T-helper 1 cell treated with Interleukin-12 subunit alpha and Interleukin-12 subunit beta and Interleukin-4 antibody, amounts not matched to agents 30 μg/mL and 1 μg/mL, for 36 hours (primary cell): ENCODE measurements at regions not wholly inside any gene's neighbourhood (a gene's known extent, or its start where the extent isn't known, plus 50 kb on each side); places are given as distances from the start of the nearest gene placed in this dataset.

Experiments used
- H3K27ac Mint-ChIP-seq: one replicate; pipeline ENCODE4 v1.8.0; 2021; ENCODE audit warnings: mild to moderate bottlenecking, mixed read lengths
- H3K27me3 Mint-ChIP-seq: one replicate; pipeline ENCODE4 v1.8.0; 2021; ENCODE audit warnings: low read depth, mixed read lengths
- H3K36me3 Mint-ChIP-seq: one replicate; pipeline ENCODE4 v1.8.0; 2021; ENCODE audit warnings: low read depth, mixed read lengths
- H3K4me1 Mint-ChIP-seq: one replicate; pipeline ENCODE4 v1.8.0; 2021; ENCODE audit warnings: low read depth, mixed read lengths
- H3K4me3 Mint-ChIP-seq: one replicate; pipeline ENCODE4 v1.8.0; 2021; ENCODE audit warnings: mild to moderate bottlenecking, moderate library complexity, mixed read lengths
- H3K9me3 Mint-ChIP-seq: one replicate; pipeline ENCODE4 v1.8.0; 2021; ENCODE audit warnings: mixed read lengths

- no peak overlapping the region for H3K4me3 Mint-ChIP-seq
- H3K9me3 Mint-ChIP-seq = peaks cover 7% of the 10 kb centered on the region
- no peaks in the 10 kb centered on the region for H3K4me1 Mint-ChIP-seq
- no peaks in the 10 kb centered on the region for H3K27me3 Mint-ChIP-seq
- H3K36me3 Mint-ChIP-seq = no peaks in the 10 kb centered on the region
- H3K27ac Mint-ChIP-seq = no peak overlapping the region
Observed at GRCh38 chr3:64293121-64293520, 67.9 kb upstream of the PRICKLE2 start.

DNA sequence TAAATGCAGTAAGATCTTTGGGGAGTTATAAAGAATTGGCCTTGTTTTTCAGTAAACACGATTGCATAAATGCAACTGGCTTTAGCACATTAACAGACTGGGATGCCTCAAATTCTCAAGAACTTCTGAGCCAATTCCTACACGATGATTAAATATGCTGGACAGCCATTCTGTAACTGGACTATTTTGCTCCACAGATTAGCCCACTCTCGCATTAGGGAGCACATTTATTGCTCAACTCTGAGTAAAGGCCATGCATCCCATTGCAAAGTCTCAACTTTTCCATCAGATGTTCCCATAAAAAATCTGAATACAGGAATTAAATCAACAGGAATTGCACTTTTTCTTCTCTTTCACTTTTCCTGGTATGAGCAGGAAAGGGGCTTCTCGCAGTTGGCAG is 66.7 kb upstream of the PRICKLE2 start:
- Mint-ChIP-seq H3K4me3 (no peak overlapping the region), H3K4me1 (no peaks in the 10 kb centered on the region), H3K9me3 (no peaks in the 10 kb centered on the region), H3K36me3 (no peaks in the 10 kb centered on the region), H3K27me3 (no peaks in the 10 kb centered on the region), H3K27ac (no peak overlapping the region)

DNA sequence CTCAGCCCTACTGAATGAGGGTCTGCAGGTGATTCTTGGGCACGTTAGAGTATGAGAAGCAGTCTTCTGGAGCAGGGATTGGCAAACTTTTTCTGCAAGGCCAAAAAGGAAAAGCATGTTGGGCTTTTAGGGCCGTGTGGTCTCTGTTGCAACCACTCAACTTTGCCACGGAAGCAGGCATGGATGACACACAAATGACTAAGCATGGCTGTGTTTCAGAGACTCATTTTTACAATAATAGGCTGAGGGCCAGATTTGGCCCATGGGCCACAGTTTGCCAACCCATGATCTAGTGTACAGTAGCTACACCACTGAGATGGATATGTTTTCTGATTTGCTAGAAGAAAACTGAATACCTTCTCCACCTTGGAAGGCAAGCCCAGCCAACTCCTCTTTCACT is 66.1 kb upstream of the PRICKLE2 start:
- H3K27me3 Mint-ChIP-seq = no peaks in the 10 kb centered on the region
- no peak overlapping the region for H3K27ac Mint-ChIP-seq
- H3K9me3 Mint-ChIP-seq = no peaks in the 10 kb centered on the region
- H3K4me3 Mint-ChIP-seq = no peak overlapping the region
- no peaks in the 10 kb centered on the region for H3K4me1 Mint-ChIP-seq
- no peaks in the 10 kb centered on the region for H3K36me3 Mint-ChIP-seq

DNA sequence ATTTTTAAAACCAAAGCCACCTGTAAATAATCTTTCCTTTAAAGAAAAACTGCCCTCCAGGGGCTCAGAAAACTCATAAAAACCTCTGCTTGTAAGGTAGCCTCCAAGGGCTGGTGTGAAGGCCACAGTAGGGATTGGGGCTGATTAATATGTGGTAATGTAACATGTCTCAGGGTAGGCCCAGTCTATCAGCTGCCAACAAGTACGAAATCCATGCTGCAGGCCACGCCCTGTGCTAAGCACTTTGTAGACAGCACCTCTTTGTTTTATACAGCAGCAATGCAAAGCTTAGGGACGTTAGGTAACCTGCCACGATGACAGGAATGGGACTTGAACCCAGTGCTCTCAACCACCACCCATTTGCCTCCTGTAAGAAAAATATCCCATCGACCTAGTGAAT is 65.6 kb upstream of the PRICKLE2 start:
- no peaks in the 10 kb centered on the region for H3K9me3 Mint-ChIP-seq
- no peaks in the 10 kb centered on the region for H3K27me3 Mint-ChIP-seq
- H3K4me1 Mint-ChIP-seq = no peaks in the 10 kb centered on the region
- H3K27ac Mint-ChIP-seq = no peak overlapping the region
- no peak overlapping the region for H3K4me3 Mint-ChIP-seq
- H3K36me3 Mint-ChIP-seq = no peaks in the 10 kb centered on the region

DNA sequence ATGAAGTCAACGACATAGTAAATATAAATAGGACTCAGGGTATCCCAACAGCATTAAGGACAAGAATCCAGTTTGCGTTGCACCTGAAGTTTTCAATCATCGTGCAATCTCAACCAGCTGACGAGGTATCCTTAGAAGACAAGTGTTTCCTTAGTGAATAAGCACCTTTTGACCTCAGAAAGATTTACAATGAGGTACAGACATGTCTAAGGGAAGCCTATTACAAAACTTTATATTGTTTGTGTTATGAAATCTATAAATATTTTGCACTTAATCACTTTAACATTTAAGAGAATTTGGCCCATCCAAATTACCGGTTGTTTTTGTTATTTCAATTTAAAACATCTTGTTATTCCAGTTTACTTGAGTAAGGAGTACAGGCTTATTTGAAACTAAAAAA is 64.9 kb upstream of the PRICKLE2 start:
- Mint-ChIP-seq H3K27me3 (no peaks in the 10 kb centered on the region), H3K4me1 (no peaks in the 10 kb centered on the region), H3K4me3 (no peak overlapping the region), H3K36me3 (no peaks in the 10 kb centered on the region), H3K9me3 (no peaks in the 10 kb centered on the region), H3K27ac (no peak overlapping the region)

DNA sequence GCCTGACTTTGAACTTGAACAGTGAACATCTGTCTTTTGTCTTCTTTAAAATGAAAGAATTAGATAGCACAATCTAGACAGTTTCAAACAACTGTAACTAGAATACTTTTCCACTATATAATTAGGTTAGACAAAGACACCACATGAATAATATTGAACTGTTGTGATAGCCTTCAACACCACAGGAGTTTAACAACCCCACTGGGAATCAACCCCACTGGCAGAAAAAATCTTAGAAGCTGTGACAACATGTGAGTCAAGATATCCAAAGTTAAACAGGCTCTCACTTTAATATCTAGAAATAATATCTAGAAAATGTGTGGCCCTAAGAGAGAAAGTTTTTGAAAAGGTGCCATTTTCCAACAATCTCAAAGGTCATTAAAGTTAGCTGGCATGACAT is 64.4 kb upstream of the PRICKLE2 start:
- Mint-ChIP-seq H3K9me3 (no peaks in the 10 kb centered on the region), H3K27ac (no peak overlapping the region), H3K27me3 (no peaks in the 10 kb centered on the region), H3K4me3 (no peak overlapping the region), H3K36me3 (no peaks in the 10 kb centered on the region), H3K4me1 (no peaks in the 10 kb centered on the region)

DNA sequence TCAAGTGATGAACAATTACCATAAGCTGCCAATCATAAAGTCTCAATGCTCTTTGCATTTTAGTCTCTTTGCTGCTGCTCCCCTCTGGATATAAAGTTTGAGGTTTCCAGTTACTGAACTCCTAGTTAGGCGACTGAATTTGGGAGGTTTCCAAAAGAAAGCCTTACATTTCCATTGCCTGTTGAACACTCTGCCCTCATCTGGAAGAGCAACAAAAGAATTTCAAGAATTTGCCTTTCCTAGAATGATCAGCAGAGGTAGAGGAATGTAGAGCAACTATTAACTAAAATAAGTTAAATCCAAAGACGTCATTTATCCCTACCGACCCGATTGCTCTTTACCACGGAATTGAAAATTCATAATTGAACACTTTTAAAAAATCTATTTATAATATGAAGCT is 53.4 kb upstream of the PRICKLE2 start:
- Mint-ChIP-seq H3K4me1 (no peaks in the 10 kb centered on the region), H3K27me3 (no peaks in the 10 kb centered on the region), H3K27ac (no peak overlapping the region), H3K4me3 (no peak overlapping the region), H3K36me3 (no peaks in the 10 kb centered on the region), H3K9me3 (no peaks in the 10 kb centered on the region)

GRCh38 chr3:64276131-64276530 is 50.9 kb upstream of the PRICKLE2 start:
- no peaks in the 10 kb centered on the region for H3K27me3 Mint-ChIP-seq
- no peaks in the 10 kb centered on the region for H3K9me3 Mint-ChIP-seq
- no peak overlapping the region for H3K27ac Mint-ChIP-seq

More at GRCh38 chr3:64276131-64276530, 50.9 kb upstream of the PRICKLE2 start:
- no peaks in the 10 kb centered on the region for H3K4me1 Mint-ChIP-seq
- no peaks in the 10 kb centered on the region for H3K36me3 Mint-ChIP-seq
- no peak overlapping the region for H3K4me3 Mint-ChIP-seq
